ENCODE measurements at regions not wholly inside any gene's neighbourhood (a gene's known extent, or its start where the extent isn't known, plus 50 kb on each side); places are given as distances from the start of the nearest gene placed in this dataset.

- TF ChIP-seq TAF1 (IDR thresholded peaks at IDR 0.05; ENCODE audit: borderline replicate concordance, low read depth, low read length), result no peak
- TF ChIP-seq POLR2AphosphoS5 (IDR thresholded peaks at IDR 0.05; ENCODE audit: low read depth, low read length), result no peak
- TF ChIP-seq POLR2A (IDR thresholded peaks at IDR 0.05; ENCODE audit: low read depth, low read length), result no peak
Observed at GRCh38 chr2:195514365-195514764, 142.7 kb upstream of the SLC39A10 start.

Data from GM12892 (cell line).